Pancreas (tissue), 10 donors: ENCODE measurements at regions not wholly inside any gene's neighbourhood (a gene's known extent, or its start where the extent isn't known, plus 50 kb on each side); places are given as distances from the start of the nearest gene placed in this dataset.

Source experiments
- ATAC-seq, 4 donors: fragments of 200-7000 bp; cut with Tn5 transposase; one replicate each; pipeline versions ENCODE4 v1.8.0 to v1.9.1; 2020; ENCODE audit warnings: mild to moderate bottlenecking in 4 of 4, moderate library complexity in 4 of 4
- DNase-seq, 6 donors: peaks; one replicate each; pipeline ENCODE4 v3.0.0-alpha.2; 2020
- FAIRE-seq: peaks from 2 replicates; lab custom pipeline; 2012; peaks lifted over from hg19 to GRCh38; lab: Jason Lieb, UNC
- H3K27ac ChIP-seq, 4 donors: fragments of 200-600 bp; sonication (generic); 1 replicate in 3 of 4; 2 replicates in 1 of 4; pipeline versions ENCODE4 v1.5.0 to v1.8.0; 2020
- H3K27me3 ChIP-seq, 4 donors: fragments of 200-600 bp; one replicate each; pipeline ENCODE4 v1.8.0; 2021
- H3K36me3 ChIP-seq, 3 donors: fragments of 200-600 bp; sonication (generic) in 1 of 3; one replicate each; pipeline versions ENCODE4 v1.5.0 to v1.8.0; 2020 to 2021
- H3K4me1 ChIP-seq, 3 donors: fragments of 200-600 bp; one replicate each; pipeline ENCODE4 v1.8.0; 2021
- H3K4me3 ChIP-seq, 4 donors: fragments of 200-600 bp; sonication (generic) in 2 of 4; one replicate each; pipeline versions ENCODE4 v1.5.0 to v1.8.0; 2020 to 2021
- H3K9me3 ChIP-seq, 4 donors: fragments of 200-600 bp; one replicate each; pipeline ENCODE4 v1.8.0; 2021
- WGBS, 2 donors: extraction: QIAGEN DNeasy Blood & Tissue Kit; methylation state at CpG; one replicate each; pipeline ENCODE4 v1.1.7; 2013; 5-methylcytosine and 5-hydroxymethylcytosine counted together
- intact Hi-C, 3 donors: fragments of 100-400 bp; cut with DNase I; formaldehyde crosslinking; loops; one replicate each; pipeline versions ENCODE4 v1.11.1 to v1.14.2; 2022
- TF ChIP-seq, protein P1 (sequence below), 4 donors: fragments of 200-600 bp; sonication (generic) in 3 of 4; IDR thresholded peaks; one replicate each; pipeline versions ENCODE4 v1.5.0 to v1.8.0; 2021; ENCODE audit warnings: antibody characterized with exemption in 4 of 4
- donor health status: healthy with polysubstance abuse.
- donor health status: DM: no; HTN: no; CAD: no; lungs with moderate emphysema.
- donor health status: DM: no; HTN: no; CAD: no.
- donor health status: control.
- donor health status: control.
- donor health status: Bipolar disorder and iron deficiency.
- donor health status: DM: yes; HTN: yes; CAD: no.
- donor health status: DM: no; HTN: no; CAD: no.
- donor health status: DM: no; HTN: no; CAD: no.
- donor health status: DM: yes; HTN: yes; CAD: no.

DNA sequence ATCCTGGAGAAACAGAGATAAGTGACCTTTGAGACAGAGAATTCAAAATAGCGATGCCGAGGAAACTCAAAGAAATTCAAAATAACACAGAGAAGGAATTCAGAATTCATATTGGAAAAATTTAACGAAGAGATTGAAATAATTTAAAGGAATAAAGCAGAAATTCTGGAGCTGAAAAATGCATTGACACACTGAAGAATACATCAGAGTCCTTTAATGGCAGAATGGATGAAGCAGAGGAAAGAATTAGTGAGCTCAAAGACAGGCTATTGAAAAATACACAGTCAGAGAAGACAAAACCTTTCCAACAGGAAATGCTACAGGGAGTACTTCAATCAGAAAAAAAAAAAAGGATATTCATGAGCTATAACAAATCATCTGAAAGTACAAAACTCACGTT is 185.8 kb downstream of the PARM1 start:
- Histone ChIP-seq H3K4me1 (no peaks in the 10 kb centered on the region), H3K4me3 (no peak overlapping the region), H3K36me3 (no peaks in the 10 kb centered on the region), H3K27me3 (no peaks in the 10 kb centered on the region), H3K9me3 (no peaks in the 10 kb centered on the region), H3K27ac (no peak overlapping the region)
- FAIRE-seq, result no peak
- no peak for DNase-seq
- WGBS, 2 donors, result 78 to 83% methylated on average over 4 of the region's 4 CpGs
- no peak for ATAC-seq
- intact Hi-C loops, result no loop called here
- TF ChIP-seq, protein P1, sequence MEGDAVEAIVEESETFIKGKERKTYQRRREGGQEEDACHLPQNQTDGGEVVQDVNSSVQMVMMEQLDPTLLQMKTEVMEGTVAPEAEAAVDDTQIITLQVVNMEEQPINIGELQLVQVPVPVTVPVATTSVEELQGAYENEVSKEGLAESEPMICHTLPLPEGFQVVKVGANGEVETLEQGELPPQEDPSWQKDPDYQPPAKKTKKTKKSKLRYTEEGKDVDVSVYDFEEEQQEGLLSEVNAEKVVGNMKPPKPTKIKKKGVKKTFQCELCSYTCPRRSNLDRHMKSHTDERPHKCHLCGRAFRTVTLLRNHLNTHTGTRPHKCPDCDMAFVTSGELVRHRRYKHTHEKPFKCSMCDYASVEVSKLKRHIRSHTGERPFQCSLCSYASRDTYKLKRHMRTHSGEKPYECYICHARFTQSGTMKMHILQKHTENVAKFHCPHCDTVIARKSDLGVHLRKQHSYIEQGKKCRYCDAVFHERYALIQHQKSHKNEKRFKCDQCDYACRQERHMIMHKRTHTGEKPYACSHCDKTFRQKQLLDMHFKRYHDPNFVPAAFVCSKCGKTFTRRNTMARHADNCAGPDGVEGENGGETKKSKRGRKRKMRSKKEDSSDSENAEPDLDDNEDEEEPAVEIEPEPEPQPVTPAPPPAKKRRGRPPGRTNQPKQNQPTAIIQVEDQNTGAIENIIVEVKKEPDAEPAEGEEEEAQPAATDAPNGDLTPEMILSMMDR (IDR thresholded peaks at IDR 0.05), result no peak

DNA sequence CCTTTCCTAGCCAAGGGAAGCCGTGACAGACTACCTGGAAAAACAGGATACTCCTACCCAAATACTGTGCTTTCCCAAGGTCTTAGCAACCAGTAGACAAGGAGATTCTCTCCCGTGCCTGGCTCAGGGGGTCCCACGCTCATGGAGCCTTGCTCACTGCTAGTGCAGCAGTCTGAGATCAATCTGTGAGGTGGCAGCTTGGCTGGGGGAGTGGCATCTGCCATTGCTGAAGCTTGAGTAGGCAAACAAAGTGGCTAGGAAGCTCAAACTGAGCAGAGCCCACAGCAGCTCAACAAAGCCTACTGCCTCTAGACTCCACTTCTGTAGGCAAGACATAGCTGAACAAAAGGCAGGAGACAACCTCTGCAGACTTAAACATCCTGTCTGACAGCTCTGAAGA is 177.1 kb downstream of the PARM1 start:
- DNase-seq, result no peak
- ATAC-seq, result no peak
- H3K36me3 ChIP-seq, result no peaks in the 10 kb centered on the region
- 65 to 87% methylated on average over 3 of the region's 3 CpGs for WGBS, 2 donors
- H3K27me3 ChIP-seq, result peaks cover 0 to 4% (median 0%) of the 10 kb centered on the region in 4 donors
- intact Hi-C loops, result no loop called here
- no peak for FAIRE-seq
- no peaks in the 10 kb centered on the region for H3K4me1 ChIP-seq
- H3K27ac ChIP-seq, result no peak overlapping the region
- no peak overlapping the region for H3K4me3 ChIP-seq
- H3K9me3 ChIP-seq, result no peaks in the 10 kb centered on the region
- TF ChIP-seq, protein P1 (IDR thresholded peaks at IDR 0.05), result no peak

DNA sequence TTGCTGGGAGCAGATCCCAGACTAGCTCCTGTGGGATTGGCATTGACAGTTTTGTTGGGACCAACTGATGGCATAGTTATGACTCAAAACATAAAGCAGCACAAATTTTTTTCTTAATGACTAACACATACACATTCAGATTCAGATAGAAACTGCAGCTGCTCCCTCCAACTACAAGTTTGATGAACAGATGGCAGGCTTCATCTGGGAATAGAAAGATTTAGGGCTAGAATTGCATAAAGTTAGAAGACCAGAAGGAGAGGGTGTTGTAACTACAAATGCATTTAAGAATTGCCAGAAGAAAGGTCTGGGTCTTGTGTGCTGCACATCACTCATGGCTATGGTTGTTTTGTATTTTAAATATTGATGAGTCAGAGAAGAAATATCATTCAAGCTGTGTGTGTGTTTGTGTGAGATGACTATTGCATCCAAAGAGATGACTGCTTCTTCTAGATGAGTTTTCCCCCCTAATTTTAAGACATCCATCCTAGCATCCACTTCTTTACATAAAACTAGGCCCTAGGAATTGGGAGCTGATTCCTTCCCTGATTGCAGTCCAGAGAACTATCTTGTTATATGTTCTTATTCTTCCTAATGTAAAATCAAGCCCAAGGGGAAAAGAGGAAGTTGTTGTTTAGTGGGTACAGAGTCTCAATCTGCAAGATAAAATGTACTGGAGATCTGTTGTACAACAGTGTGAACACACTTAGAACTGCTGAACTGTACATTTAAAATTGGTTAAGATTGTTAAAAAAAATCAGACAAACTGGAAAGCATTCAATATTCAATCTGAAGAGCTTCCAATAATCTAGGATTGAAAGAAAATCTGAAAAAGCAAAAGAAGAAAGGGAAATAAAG is 175.1 kb downstream of the PARM1 start:
- Histone ChIP-seq H3K9me3 (no peaks in the 10 kb centered on the region), H3K4me3 (no peak overlapping the region), H3K27ac (no peak overlapping the region), H3K36me3 (no peaks in the 10 kb centered on the region), H3K27me3 (peaks cover 0 to 4% (median 0%) of the 10 kb centered on the region in 4 donors), H3K4me1 (no peaks in the 10 kb centered on the region)
- no peak for DNase-seq
- no peak for ATAC-seq
- TF ChIP-seq, protein P1 (IDR thresholded peaks at IDR 0.05), result no peak
- FAIRE-seq, result no peak
- intact Hi-C loops, result no loop called here

DNA sequence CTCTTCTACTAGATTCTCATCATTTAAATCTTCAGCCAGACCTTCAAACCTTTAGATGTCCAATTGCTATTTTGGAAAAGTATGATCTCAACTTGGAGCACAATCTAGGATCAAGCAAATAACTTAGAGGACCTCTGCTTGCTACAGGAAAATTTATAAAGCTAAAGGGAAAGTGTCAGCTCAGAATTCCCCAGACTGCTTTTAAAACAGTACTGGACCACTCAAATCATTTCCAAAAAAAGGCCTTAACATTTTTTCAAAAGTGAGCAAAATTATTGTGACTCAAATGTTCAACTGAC is 169.8 kb downstream of the PARM1 start:
- TF ChIP-seq, protein P1 (IDR thresholded peaks at IDR 0.05), result no peak
- DNase-seq, result no peak
- no peak for FAIRE-seq
- no peak overlapping the region for H3K27ac ChIP-seq
- intact Hi-C loops, result no loop called here
- no peak for ATAC-seq
- H3K9me3 ChIP-seq, result no peaks in the 10 kb centered on the region
- H3K4me3 ChIP-seq, result no peak overlapping the region
- H3K27me3 ChIP-seq, result peaks cover 0 to 4% (median 0%) of the 10 kb centered on the region in 4 donors
- no peaks in the 10 kb centered on the region for H3K36me3 ChIP-seq
- no peaks in the 10 kb centered on the region for H3K4me1 ChIP-seq
